Chondrocyte (in vitro differentiated cells): ENCODE measurements at regions not wholly inside any gene's neighbourhood (a gene's known extent, or its start where the extent isn't known, plus 50 kb on each side); places are given as distances from the start of the nearest gene placed in this dataset.

Experiments used
- DNase-seq: peaks from one replicate; pipeline ENCODE4 v3.0.0; 2021; ENCODE audit warnings: mixed read lengths, low spot score
- H3K27ac Mint-ChIP-seq: one replicate; pipeline ENCODE4 v1.8.0; 2021; ENCODE audit warnings: mild to moderate bottlenecking, moderate library complexity, mixed read lengths; ENCODE audit not compliant: unreplicated experiment
- H3K27me3 Mint-ChIP-seq: 2 replicates; pipeline ENCODE4 v1.8.0; 2021; ENCODE audit warnings: low read depth, mixed read lengths
- H3K36me3 Mint-ChIP-seq: 2 replicates; pipeline ENCODE4 v1.8.0; 2021; ENCODE audit warnings: low read depth, mixed read lengths
- H3K4me1 Mint-ChIP-seq: 2 replicates; pipeline ENCODE4 v1.8.0; 2021; ENCODE audit warnings: low read depth, mild to moderate bottlenecking, mixed read lengths
- H3K4me3 Mint-ChIP-seq: one replicate; pipeline ENCODE4 v1.8.0; 2021; ENCODE audit warnings: mild to moderate bottlenecking, moderate library complexity, mixed read lengths; ENCODE audit not compliant: unreplicated experiment
- H3K9me3 Mint-ChIP-seq: 2 replicates; pipeline ENCODE4 v1.8.0; 2021; ENCODE audit warnings: low read depth, mixed read lengths
- CTCF ChIP-seq: fragments of 200-600 bp; sonication (generic); IDR thresholded peaks from 2 replicates; pipeline ENCODE4 v1.5.0; 2021; ENCODE audit warnings: antibody characterized with exemption, mild to moderate bottlenecking, moderate library complexity

- Mint-ChIP-seq H3K36me3 (peaks cover 4% of the 10 kb centered on the region), H3K4me3 (no peak overlapping the region), H3K9me3 (peaks cover 15% of the 10 kb centered on the region), H3K27ac (no peak overlapping the region), H3K4me1 (no peaks in the 10 kb centered on the region), H3K27me3 (peaks cover 2% of the 10 kb centered on the region)
- no peak for DNase-seq
- no peak for TF ChIP-seq CTCF
These were observed 1189.1 kb upstream of the NXPH2 start for GRCh38 chr2:139969323-139969722.

DNA sequence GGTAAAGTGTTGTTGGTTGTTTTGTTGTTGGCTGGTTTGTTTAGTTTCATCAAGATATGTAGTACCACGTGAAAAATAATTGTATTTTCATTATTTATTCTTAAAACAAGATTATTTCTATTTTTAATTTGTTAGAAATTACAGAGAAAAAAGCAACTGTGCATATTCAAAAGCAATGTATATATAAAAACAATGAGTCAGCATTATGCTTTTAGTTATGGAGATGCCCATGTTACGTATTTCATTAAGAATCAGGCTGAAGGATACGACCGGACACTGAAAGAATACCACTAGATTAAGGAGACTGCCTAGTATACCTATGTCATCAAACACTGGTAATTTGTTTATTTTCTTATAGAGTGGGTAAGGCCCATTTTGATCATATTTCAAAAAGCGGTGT is 1188.4 kb upstream of the NXPH2 start:
- Mint-ChIP-seq H3K27ac (no peak overlapping the region), H3K4me3 (no peak overlapping the region), H3K9me3 (peaks cover 9% of the 10 kb centered on the region), H3K36me3 (peaks cover 2% of the 10 kb centered on the region), H3K4me1 (no peaks in the 10 kb centered on the region), H3K27me3 (peaks cover 2% of the 10 kb centered on the region)
- no peak for DNase-seq
- no peak for TF ChIP-seq CTCF

GRCh38 chr2:139967665-139968064 is 1187.5 kb upstream of the NXPH2 start:
- peaks cover 2% of the 10 kb centered on the region for H3K27me3 Mint-ChIP-seq
- no peaks in the 10 kb centered on the region for H3K4me1 Mint-ChIP-seq
- DNase-seq = no peak
- no peak overlapping the region for H3K4me3 Mint-ChIP-seq
- no peaks in the 10 kb centered on the region for H3K36me3 Mint-ChIP-seq
- TF ChIP-seq CTCF = no peak
- no peaks in the 10 kb centered on the region for H3K9me3 Mint-ChIP-seq
- no peak overlapping the region for H3K27ac Mint-ChIP-seq

DNA sequence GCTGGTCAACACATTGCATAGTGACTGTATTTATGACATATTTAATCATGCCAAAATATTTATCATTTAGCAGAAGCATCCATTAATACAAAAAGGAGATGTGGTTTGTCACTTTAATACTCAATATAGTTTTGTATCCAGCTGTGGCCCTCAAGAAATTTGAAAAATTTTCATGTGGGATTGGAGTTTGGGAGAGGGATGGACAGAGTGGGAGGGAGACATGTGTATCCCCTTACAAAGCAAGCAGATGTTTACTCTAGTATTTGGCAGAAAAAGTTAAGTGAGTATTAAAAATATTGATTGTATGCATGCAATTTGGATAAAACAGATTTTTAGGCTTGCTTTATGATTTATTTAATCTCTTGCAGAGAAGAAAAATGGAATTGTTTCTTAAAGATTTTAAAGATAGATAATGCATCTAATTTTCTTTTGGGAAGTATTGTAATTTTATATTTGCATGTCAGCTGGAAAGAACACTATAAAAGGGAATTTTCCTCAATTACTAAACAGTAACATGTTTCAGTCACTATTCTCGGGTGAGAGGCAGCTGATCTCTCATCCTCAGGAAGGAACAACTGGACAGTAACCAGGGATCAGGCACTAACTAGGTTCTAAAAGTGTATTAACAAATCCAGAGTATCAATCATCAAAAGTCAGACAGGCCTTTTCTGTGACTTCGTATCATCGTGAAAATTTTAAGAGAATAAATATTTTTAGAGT is 1184.7 kb upstream of the NXPH2 start:
- no peak for DNase-seq
- H3K9me3 Mint-ChIP-seq = peaks cover 6% of the 10 kb centered on the region
- no peaks in the 10 kb centered on the region for H3K4me1 Mint-ChIP-seq
- no peaks in the 10 kb centered on the region for H3K27me3 Mint-ChIP-seq
- no peak for TF ChIP-seq CTCF
- H3K4me3 Mint-ChIP-seq = no peak overlapping the region
- H3K36me3 Mint-ChIP-seq = no peaks in the 10 kb centered on the region
- no peak overlapping the region for H3K27ac Mint-ChIP-seq

GRCh38 chr2:139963863-139964355 is 1183.7 kb upstream of the NXPH2 start:
- no peak for TF ChIP-seq CTCF
- Mint-ChIP-seq H3K4me1 (no peaks in the 10 kb centered on the region), H3K9me3 (peaks cover 11% of the 10 kb centered on the region), H3K27me3 (no peaks in the 10 kb centered on the region), H3K4me3 (no peak overlapping the region), H3K27ac (no peak overlapping the region), H3K36me3 (no peaks in the 10 kb centered on the region)
- no peak for DNase-seq
